ENCODE measurements at regions not wholly inside any gene's neighbourhood (a gene's known extent, or its start where the extent isn't known, plus 50 kb on each side); places are given as distances from the start of the nearest gene placed in this dataset.
"Not testable (repeated sequence)": the region's sequence is repeated elsewhere in the genome, so short reads cannot be mapped to it uniquely, and the experiment has no call there.

- Histone ChIP-seq H3K4me3 (ENCODE audit: low read length in 3 of 3) (no peak overlapping the region), H3K4me1 (ENCODE audit: control insufficient read depth in 3 of 3, insufficient read depth in 3 of 3, low read length in 3 of 3) (no peaks in the 10 kb centered on the region), H3K9ac (ENCODE audit: low read depth in 1 of 3, low read length in 3 of 3) (no peak overlapping the region), H3K36me3 (ENCODE audit: control insufficient read depth in 3 of 3, insufficient read depth in 3 of 3, low read length in 3 of 3) (no peaks in the 10 kb centered on the region), H3K27ac (ENCODE audit: low read depth, low read length) (no peak overlapping the region), H3K9me3 (ENCODE audit: control insufficient read depth in 3 of 3, low read length in 3 of 3) (no peaks in the 10 kb centered on the region), H3K27me3 (ENCODE audit: control insufficient read depth in 3 of 3, insufficient read depth in 3 of 3, low read length in 3 of 3) (no peaks in the 10 kb centered on the region)
These were observed 179.9 kb upstream of the TBL1XR1 start for GRCh38 chr3:177377166-177377565.

- no peaks in the 10 kb centered on the region for H3K27me3 ChIP-seq (ENCODE audit: control insufficient read depth in 3 of 3, insufficient read depth in 3 of 3, low read length in 3 of 3)
- H3K4me1 ChIP-seq (ENCODE audit: control insufficient read depth in 3 of 3, insufficient read depth in 3 of 3, low read length in 3 of 3) = peaks cover 0 to 5% (median 3%) of the 10 kb centered on the region in 3 donors
- no peaks in the 10 kb centered on the region for H3K36me3 ChIP-seq (ENCODE audit: control insufficient read depth in 3 of 3, insufficient read depth in 3 of 3, low read length in 3 of 3)
- no peak overlapping the region for H3K4me3 ChIP-seq (ENCODE audit: low read length in 3 of 3)
- no peak overlapping the region for H3K27ac ChIP-seq (ENCODE audit: low read depth, low read length)
- no peaks in the 10 kb centered on the region for H3K9me3 ChIP-seq (ENCODE audit: control insufficient read depth in 3 of 3, low read length in 3 of 3)
- H3K9ac ChIP-seq (ENCODE audit: low read depth in 1 of 3, low read length in 3 of 3) = no peak overlapping the region
These were observed 180.9 kb upstream of the TBL1XR1 start for GRCh38 chr3:177378168-177378567.

GRCh38 chr3:177379045-177379444, 181.8 kb upstream of the TBL1XR1 start:
- Histone ChIP-seq H3K4me3 (ENCODE audit: low read length in 3 of 3) (no peak overlapping the region), H3K4me1 (ENCODE audit: control insufficient read depth in 3 of 3, insufficient read depth in 3 of 3, low read length in 3 of 3) (peaks cover 0 to 7% (median 4%) of the 10 kb centered on the region in 3 donors), H3K27ac (ENCODE audit: low read depth, low read length) (no peak overlapping the region), H3K9me3 (ENCODE audit: control insufficient read depth in 3 of 3, low read length in 3 of 3) (no peaks in the 10 kb centered on the region), H3K9ac (ENCODE audit: low read depth in 1 of 3, low read length in 3 of 3) (no peak overlapping the region), H3K36me3 (ENCODE audit: control insufficient read depth in 3 of 3, insufficient read depth in 3 of 3, low read length in 3 of 3) (no peaks in the 10 kb centered on the region), H3K27me3 (ENCODE audit: control insufficient read depth in 3 of 3, insufficient read depth in 3 of 3, low read length in 3 of 3) (no peaks in the 10 kb centered on the region)

- no peaks in the 10 kb centered on the region for H3K36me3 ChIP-seq (ENCODE audit: control insufficient read depth in 3 of 3, insufficient read depth in 3 of 3, low read length in 3 of 3)
- no peak overlapping the region for H3K9ac ChIP-seq (ENCODE audit: low read depth in 1 of 3, low read length in 3 of 3)
These were observed 183.8 kb upstream of the TBL1XR1 start for GRCh38 chr3:177381070-177381469.

GRCh38 chr3:177382944-177383343, 185.7 kb upstream of the TBL1XR1 start:
- Histone ChIP-seq H3K9ac (ENCODE audit: low read depth in 1 of 3, low read length in 3 of 3) (no peak overlapping the region), H3K36me3 (ENCODE audit: control insufficient read depth in 3 of 3, insufficient read depth in 3 of 3, low read length in 3 of 3) (no peaks in the 10 kb centered on the region), H3K9me3 (ENCODE audit: control insufficient read depth in 3 of 3, low read length in 3 of 3) (no peaks in the 10 kb centered on the region), H3K4me1 (ENCODE audit: control insufficient read depth in 3 of 3, insufficient read depth in 3 of 3, low read length in 3 of 3) (peaks cover 0 to 8% (median 7%) of the 10 kb centered on the region in 3 donors), H3K4me3 (ENCODE audit: low read length in 3 of 3) (no peak overlapping the region), H3K27ac (ENCODE audit: low read depth, low read length) (no peak overlapping the region), H3K27me3 (ENCODE audit: control insufficient read depth in 3 of 3, insufficient read depth in 3 of 3, low read length in 3 of 3) (no peaks in the 10 kb centered on the region)

More at GRCh38 chr3:177381070-177381469, 183.8 kb upstream of the TBL1XR1 start:
- Histone ChIP-seq H3K9me3 (ENCODE audit: control insufficient read depth in 3 of 3, low read length in 3 of 3) (no peaks in the 10 kb centered on the region), H3K27me3 (ENCODE audit: control insufficient read depth in 3 of 3, insufficient read depth in 3 of 3, low read length in 3 of 3) (no peaks in the 10 kb centered on the region), H3K4me1 (ENCODE audit: control insufficient read depth in 3 of 3, insufficient read depth in 3 of 3, low read length in 3 of 3) (peaks cover 0 to 8% (median 7%) of the 10 kb centered on the region in 3 donors), H3K27ac (ENCODE audit: low read depth, low read length) (no peak overlapping the region), H3K4me3 (ENCODE audit: low read length in 3 of 3) (no peak overlapping the region)

- H3K9me3 ChIP-seq (ENCODE audit: control insufficient read depth in 3 of 3, low read length in 3 of 3) = no peaks in the 10 kb centered on the region
- H3K4me1 ChIP-seq (ENCODE audit: control insufficient read depth in 3 of 3, insufficient read depth in 3 of 3, low read length in 3 of 3) = peaks cover 0 to 8% (median 7%) of the 10 kb centered on the region in 3 donors
- H3K4me3 ChIP-seq (ENCODE audit: low read length in 3 of 3) = no peak overlapping the region
- H3K9ac ChIP-seq (ENCODE audit: low read depth in 1 of 3, low read length in 3 of 3) = no peak overlapping the region
- H3K27me3 ChIP-seq (ENCODE audit: control insufficient read depth in 3 of 3, insufficient read depth in 3 of 3, low read length in 3 of 3) = no peaks in the 10 kb centered on the region
- H3K36me3 ChIP-seq (ENCODE audit: control insufficient read depth in 3 of 3, insufficient read depth in 3 of 3, low read length in 3 of 3) = no peaks in the 10 kb centered on the region
- H3K27ac ChIP-seq (ENCODE audit: low read depth, low read length) = no peak overlapping the region
These were observed 187.9 kb upstream of the TBL1XR1 start for GRCh38 chr3:177385186-177385585.

- Histone ChIP-seq H3K27me3 (ENCODE audit: control insufficient read depth in 3 of 3, insufficient read depth in 3 of 3, low read length in 3 of 3) (no peaks in the 10 kb centered on the region), H3K9ac (ENCODE audit: low read depth in 1 of 3, low read length in 3 of 3) (no peak overlapping the region), H3K4me1 (ENCODE audit: control insufficient read depth in 3 of 3, insufficient read depth in 3 of 3, low read length in 3 of 3) (peaks cover 0 to 8% (median 7%) of the 10 kb centered on the region in 3 donors), H3K9me3 (ENCODE audit: control insufficient read depth in 3 of 3, low read length in 3 of 3) (no peaks in the 10 kb centered on the region), H3K36me3 (ENCODE audit: control insufficient read depth in 3 of 3, insufficient read depth in 3 of 3, low read length in 3 of 3) (no peaks in the 10 kb centered on the region), H3K4me3 (ENCODE audit: low read length in 3 of 3) (no peak overlapping the region), H3K27ac (ENCODE audit: low read depth, low read length) (no peak overlapping the region)
These were observed 188.6 kb upstream of the TBL1XR1 start for GRCh38 chr3:177385831-177386301.

GRCh38 chr3:177388209-177388608, 190.9 kb upstream of the TBL1XR1 start:
- no peaks in the 10 kb centered on the region for H3K9me3 ChIP-seq (ENCODE audit: control insufficient read depth in 3 of 3, low read length in 3 of 3)
- no peaks in the 10 kb centered on the region for H3K27me3 ChIP-seq (ENCODE audit: control insufficient read depth in 3 of 3, insufficient read depth in 3 of 3, low read length in 3 of 3)
- peaks cover 0 to 4% (median under 1%) of the 10 kb centered on the region in 3 donors for H3K4me1 ChIP-seq (ENCODE audit: control insufficient read depth in 3 of 3, insufficient read depth in 3 of 3, low read length in 3 of 3)

GRCh38 chr3:177394231-177395024, 197.1 kb upstream of the TBL1XR1 start:
- not testable (repeated sequence) for H3K9me3 ChIP-seq (ENCODE audit: control insufficient read depth in 3 of 3, low read length in 3 of 3); H3K9ac ChIP-seq (ENCODE audit: low read depth in 1 of 3, low read length in 3 of 3); H3K4me3 ChIP-seq (ENCODE audit: low read length in 3 of 3); H3K4me1 ChIP-seq (ENCODE audit: control insufficient read depth in 3 of 3, insufficient read depth in 3 of 3, low read length in 3 of 3); H3K27me3 ChIP-seq (ENCODE audit: control insufficient read depth in 3 of 3, insufficient read depth in 3 of 3, low read length in 3 of 3); H3K27ac ChIP-seq (ENCODE audit: low read depth, low read length); H3K36me3 ChIP-seq (ENCODE audit: control insufficient read depth in 3 of 3, insufficient read depth in 3 of 3, low read length in 3 of 3)

More at GRCh38 chr3:177388209-177388608, 190.9 kb upstream of the TBL1XR1 start:
- Histone ChIP-seq H3K27ac (ENCODE audit: low read depth, low read length) (no peak overlapping the region), H3K4me3 (ENCODE audit: low read length in 3 of 3) (no peak overlapping the region), H3K36me3 (ENCODE audit: control insufficient read depth in 3 of 3, insufficient read depth in 3 of 3, low read length in 3 of 3) (no peaks in the 10 kb centered on the region), H3K9ac (ENCODE audit: low read depth in 1 of 3, low read length in 3 of 3) (no peak overlapping the region)

- Histone ChIP-seq H3K9ac (ENCODE audit: low read depth in 1 of 3, low read length in 3 of 3) (no peak overlapping the region), H3K27me3 (ENCODE audit: control insufficient read depth in 3 of 3, insufficient read depth in 3 of 3, low read length in 3 of 3) (no peaks in the 10 kb centered on the region), H3K4me3 (ENCODE audit: low read length in 3 of 3) (no peak overlapping the region), H3K27ac (ENCODE audit: low read depth, low read length) (no peak overlapping the region), H3K36me3 (ENCODE audit: control insufficient read depth in 3 of 3, insufficient read depth in 3 of 3, low read length in 3 of 3) (no peaks in the 10 kb centered on the region), H3K9me3 (ENCODE audit: control insufficient read depth in 3 of 3, low read length in 3 of 3) (no peaks in the 10 kb centered on the region), H3K4me1 (ENCODE audit: control insufficient read depth in 3 of 3, insufficient read depth in 3 of 3, low read length in 3 of 3) (no peaks in the 10 kb centered on the region)
These were observed 199.5 kb upstream of the TBL1XR1 start for GRCh38 chr3:177396733-177397132.

Data from skeletal muscle tissue (tissue), 3 donors.